HG02884 (cell line): ENCODE measurements at regions not wholly inside any gene's neighbourhood (a gene's known extent, or its start where the extent isn't known, plus 50 kb on each side); places are given as distances from the start of the nearest gene placed in this dataset.

Source experiments
- ATAC-seq: cut with Tn5 transposase; IDR thresholded peaks from one replicate; pipeline ENCODE4 v1.9.1; 2021; ENCODE audit warnings: mild to moderate bottlenecking, moderate library complexity; ENCODE audit not compliant: unreplicated experiment

DNA sequence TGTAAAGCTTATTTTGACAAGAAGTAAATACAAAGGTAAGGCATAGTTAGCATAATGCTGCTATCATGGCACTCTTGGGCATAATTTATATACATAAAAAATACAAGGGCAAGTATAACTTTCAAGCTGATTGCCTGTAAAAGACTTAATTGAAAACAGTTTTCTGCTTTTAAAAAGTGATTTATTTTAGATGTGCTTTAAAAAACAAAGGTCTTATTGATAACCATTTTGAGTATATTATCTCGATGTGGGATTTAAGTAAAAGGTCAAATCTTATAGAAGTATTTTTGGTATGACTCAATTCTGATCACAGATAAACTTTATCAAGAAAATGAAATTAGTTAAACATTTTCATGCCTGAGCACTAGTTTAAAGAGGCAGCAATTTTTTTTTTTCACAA is 175.8 kb downstream of the KCNRG start:
- ATAC-seq: no peak

DNA sequence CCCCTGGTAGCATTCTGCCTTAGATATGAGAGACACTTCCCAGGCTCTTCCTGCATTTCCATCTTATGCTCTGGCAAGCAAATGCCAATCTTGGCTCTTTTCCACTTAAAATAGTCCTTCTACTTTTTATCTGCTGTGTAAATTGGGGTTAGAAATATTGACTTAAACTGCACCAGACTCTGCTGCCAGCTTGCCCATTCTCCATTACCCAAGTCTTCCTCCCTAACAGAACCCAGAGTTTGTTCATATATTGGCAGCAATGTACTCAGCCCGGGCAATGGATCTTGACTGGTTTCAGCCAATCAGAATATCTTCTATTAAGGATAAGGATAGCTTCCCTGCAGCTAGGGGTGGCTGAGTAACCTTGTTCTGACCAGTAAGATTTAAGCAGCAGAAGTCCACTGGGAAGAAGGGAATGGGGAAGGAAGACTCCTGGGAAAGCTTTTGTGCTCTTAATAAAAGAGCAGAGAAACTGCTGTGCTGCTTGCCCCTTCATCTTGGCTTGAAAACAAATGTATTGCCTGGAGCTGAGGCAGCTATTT is 177.1 kb downstream of the KCNRG start:
- no peak for ATAC-seq

DNA sequence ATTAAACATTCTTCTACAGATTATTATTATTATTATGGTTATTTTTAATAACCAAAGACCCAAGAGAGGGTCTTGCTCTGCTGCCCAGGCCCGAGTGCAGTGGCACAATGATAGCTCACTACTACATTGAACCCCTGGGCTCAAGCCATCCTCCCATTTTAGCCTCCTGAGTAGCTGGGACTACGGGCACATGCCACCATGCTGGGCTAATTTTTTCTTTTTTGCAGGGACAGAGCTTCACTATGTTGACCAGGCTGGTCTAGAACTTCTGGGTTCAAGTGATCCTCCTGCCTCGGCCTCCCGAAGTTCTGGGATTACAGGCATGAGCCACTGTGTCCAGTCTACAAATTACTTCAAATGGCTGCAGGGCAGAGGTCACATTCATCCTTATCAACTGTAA is 179.8 kb downstream of the KCNRG start:
- no peak for ATAC-seq

DNA sequence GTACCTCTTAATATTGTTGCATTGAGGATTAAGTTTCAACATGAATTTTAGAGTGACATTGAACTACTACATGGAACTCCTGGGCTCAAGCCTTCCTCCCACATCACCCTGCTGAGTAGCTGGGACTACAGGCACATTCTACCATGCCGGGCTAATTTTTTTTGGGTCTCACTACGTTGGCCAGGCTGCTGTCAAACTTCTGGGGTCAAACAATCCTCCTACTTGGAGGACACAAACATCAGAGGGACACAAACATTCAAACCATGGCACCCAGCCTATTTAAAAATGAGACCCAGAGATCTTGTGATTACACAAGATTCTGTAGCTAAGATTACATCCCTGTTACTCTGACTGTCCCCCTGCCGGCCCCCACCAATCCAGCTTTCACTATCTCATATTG is 180.9 kb downstream of the KCNRG start:
- ATAC-seq: no peak

DNA sequence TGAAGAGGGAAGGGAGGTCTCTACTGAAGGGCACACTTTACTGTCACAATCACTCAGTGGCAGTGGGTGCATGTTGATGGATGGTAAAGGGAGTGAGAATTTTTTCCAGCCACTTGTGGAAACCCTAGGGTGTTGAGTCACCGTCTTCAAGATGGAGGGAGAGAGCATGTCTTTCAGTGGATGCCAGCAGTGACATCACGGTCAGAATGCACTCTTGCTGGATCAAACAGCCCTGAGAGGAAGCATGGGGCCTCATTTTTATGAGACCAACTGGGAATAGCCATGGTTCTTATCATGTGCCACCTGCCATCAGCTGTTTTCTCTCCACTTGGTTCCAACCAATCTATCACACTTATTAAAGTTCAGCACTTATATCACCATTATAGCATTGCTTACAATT is 182.5 kb downstream of the KCNRG start:
- no peak for ATAC-seq

DNA sequence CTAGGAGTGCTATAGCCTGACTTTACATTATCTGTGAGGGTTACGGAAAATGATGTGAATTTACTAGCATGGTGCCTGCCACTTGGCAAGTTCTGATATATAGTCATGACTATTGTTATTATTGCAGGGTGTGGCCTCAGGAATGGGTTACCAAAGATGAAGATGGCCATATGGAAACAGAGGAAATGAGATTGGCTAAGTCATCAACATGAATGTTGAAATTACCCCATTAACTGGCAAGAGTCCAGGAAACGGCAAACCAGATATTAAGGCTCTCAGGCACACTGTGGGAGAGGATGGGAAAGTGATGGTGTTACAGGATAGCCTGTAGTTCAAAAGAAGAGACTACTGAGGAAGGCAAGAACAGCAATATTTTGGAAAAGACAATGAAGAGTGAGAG is 183.3 kb downstream of the KCNRG start:
- ATAC-seq: no peak

DNA sequence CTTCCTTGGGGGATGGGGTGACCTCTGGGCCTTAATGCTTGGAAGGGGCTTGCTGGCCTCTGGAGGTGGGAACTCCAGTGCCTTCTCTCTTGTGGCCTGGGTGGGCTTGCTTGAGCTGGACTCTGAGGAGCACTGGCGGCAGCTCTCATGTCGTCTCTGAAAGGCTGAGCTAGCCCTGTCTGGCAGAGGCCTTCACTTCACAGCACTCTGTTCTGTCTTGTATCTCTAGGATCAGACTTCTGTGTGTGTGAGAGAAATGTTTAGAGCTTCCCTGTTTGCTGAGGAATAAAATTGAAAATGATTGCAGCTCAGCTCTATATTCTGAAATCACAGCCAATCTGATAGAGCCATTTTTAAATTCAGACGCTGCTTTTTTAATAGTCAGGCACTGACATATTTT is 185.3 kb downstream of the KCNRG start:
- ATAC-seq: no peak

DNA sequence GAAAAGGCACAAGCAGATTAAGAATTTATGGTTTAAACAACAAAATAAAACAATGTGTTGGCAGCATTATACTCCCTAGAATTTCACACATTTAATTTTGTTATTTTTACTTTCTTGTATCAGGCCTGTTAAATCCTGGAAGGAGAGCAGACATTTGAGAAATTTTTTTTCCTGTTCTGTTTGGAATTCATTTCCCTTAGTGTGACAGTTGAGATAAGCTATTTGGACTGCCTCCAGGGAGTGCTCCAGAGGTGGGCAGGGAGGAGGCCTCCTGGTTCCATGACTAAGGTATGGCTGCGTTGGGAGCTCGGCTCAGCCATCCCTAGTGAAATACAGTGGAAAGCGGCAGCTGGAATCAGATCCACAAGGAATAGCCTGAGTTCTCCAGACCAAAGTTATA is 185.7 kb downstream of the KCNRG start:
- no peak for ATAC-seq

DNA sequence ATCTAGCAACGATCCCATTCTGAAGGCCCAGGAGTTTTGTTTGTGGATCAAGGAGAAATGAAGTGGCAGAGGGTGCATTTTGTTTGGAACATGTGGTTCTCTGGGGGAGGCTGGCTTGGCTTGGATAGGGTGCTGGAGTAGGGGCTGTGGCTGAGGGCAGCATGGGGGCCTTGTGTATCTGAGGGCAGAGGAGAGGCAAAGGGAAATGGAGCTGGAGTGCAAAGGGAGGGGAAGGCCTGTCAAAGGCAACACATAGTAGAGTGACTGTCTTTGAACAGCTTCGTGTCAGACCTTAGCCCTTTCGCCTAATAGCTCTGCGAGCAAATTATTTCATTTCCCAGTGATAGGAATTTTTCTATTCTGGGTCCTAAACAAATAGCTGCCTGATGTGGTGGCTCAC is 187.2 kb downstream of the KCNRG start:
- ATAC-seq: no peak

DNA sequence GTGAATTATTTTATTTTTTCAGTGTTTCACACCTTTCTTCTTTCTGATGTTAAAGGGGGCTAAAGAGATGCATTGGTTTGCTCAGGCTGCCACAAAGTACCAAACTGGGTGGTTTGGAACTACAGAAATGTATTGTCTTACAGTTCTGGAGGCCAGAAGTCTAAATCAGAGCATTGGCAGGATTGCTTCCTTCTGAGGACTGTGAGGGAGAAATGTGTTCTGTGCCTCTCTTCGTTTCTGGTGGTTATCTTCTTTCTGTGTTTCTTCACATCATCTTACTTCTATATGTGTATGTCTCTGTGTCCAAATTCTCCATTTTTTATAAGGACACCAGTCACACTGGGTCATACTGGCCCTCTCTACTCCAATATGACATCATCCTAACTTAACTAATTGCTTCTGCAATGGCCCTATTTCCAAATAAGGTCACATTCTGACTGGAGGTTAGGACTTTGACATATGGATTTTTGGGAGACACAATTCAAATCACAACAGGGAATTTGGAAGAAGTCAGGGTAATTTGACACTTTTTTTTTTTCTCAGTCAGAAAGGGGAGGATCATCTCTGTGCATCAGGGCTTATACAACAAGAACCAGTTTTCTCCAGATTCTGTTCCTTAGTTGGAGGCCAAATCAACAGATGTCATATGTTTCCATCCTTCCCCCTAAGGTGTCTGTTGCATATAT is 188.2 kb downstream of the KCNRG start:
- no peak for ATAC-seq

DNA sequence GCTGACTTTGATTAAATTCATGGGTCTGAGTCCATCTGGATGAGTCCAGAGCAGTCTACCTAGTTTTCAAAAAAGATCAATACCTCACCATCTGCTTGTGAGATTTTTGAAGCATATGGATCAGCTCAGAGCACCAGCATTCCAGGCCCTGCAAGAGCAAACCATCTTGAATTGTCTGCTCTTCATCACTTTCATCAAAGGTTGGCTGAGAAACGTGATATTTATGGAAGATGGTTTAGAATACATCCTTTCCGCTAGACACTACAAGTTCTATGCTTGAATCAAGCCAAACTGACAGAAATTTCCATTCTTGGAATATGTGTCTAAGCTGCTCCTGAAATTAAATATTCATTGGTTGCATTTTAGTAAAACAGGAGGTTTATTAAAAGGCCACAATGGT is 190.3 kb downstream of the KCNRG start:
- ATAC-seq: no peak

DNA sequence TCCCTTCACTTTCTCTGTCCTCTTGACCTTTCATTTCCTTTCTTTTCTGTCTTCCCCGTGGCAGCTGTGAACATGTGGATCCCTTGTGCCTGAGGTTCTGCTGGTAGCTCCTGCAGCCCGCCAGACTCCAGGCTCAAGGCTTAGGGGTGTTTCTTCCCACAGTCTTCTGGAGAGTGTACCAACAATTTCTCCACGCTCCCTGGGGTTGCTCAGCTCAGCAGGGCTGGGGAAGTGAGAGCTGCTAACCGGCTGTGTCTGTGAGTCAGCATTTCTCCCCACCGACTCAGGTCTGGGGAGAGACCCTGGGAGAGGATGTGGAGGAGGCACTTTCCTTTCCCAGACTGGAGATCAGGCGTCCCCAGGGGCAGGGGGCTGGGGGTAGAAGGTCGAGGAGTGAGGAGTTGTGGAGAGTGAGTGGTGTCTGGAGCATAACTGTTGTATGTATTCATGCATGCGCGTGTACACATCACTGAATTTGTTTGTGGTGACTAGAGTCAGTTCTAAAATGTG is 193.6 kb downstream of the KCNRG start:
- no peak for ATAC-seq

DNA sequence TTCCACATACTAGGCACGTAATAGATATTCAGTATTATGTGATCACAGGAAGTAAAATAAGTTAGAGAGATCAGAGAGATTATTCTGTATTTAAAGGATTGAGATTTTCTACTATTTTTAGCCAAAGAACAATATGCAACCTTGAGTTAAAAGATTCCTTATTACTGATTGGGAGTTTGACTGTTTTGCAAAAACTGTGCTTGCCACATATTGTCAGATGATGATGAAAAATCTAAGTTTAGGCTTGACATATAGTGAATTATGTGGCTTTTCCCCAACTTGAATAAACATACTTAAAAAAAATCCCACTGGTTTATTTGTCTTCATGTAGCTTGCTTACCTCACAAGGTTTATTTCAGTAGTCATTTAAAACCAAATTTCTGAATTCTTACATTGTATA is 194.4 kb downstream of the KCNRG start:
- no peak for ATAC-seq

DNA sequence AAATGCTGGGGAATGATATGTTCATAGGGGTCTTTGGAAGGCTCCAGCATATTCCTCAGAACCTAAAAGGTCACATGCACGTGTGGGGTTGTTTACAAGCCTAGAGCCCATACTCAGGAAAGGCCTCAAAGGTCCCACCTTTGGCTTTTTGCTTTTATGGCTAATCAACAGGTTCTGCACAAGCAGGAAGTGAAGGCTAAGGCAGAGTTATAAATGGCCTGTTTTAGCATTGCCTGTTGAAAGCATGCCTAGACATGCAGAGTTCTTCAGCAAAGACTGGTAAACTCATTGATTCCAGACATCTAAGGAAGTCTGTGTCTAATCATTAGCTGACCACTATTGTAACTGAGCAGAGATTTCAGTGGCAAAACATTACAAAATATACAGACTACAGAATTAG is 198.3 kb downstream of the KCNRG start:
- ATAC-seq: no peak

DNA sequence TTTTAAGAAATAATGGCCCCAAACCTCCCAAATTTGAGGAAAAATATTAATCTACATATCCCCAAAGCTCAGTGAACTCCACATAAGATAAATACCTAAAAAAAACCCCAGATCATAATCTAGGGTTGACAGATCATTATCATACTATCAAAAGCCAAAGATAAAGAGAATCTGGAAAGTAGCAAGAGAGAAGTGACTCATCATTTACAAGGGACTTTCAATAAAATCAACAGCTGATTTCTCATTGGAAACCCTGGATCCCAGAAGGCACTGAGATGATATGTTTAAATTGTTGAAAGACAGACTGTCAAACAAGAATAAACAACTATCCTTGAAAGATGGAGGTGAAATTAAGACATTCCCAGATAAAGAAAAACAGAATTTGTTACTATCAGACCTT is 199.3 kb downstream of the KCNRG start:
- no peak for ATAC-seq

DNA sequence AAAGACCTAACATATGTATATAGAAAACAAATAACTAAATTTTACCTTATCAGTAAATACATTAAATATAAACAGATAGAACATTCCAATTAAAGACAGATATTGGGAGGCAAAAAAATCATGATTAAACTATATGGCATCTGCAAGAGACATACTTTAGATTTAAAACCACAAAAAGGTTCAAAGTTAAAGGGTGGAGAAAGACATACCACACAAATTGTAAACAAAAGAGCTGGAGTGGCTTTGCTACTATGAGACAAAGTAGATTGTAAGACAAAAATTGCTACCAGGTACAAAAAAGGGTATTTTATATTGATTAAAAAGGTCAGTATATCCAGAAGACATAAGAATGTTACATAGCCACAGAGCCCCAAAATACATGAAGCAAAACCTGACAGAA is 200.2 kb downstream of the KCNRG start:
- ATAC-seq: no peak

DNA sequence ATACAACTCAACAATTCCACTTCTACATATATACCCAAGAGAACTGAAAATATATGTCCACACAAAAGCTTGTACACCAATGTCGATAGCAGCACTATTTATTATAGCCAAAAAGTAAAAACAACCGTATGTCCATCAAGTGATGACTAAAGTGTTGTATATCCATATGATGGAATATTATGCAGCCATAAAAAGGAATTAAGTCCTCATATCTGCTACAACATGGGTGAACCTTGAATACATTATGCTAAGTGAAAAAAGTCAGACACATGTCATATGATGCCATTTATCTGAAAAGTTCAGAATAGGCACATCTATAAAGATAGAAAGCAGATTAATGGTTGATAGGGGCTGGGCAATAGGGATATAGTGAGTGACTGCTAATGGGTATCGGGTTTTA is 204.5 kb downstream of the KCNRG start:
- no peak for ATAC-seq

DNA sequence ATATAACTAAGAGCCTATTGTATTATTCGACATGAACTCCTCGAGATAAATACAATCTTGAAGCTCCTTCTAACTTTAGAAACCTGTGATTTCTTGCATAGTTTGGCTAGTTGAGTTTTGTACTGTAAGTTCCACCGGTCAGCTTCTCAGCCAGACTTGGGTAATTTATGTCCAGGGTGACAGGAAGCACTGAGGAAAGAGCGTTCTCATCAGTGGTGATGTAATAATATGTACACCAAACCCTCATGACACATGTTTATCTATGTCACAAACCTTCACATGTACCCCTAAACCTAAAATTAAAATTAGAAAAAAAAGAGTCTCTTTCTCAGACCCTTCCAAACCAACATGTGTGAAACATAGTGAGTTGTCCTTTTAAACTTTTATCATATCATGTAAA is 205.7 kb downstream of the KCNRG start:
- no peak for ATAC-seq

DNA sequence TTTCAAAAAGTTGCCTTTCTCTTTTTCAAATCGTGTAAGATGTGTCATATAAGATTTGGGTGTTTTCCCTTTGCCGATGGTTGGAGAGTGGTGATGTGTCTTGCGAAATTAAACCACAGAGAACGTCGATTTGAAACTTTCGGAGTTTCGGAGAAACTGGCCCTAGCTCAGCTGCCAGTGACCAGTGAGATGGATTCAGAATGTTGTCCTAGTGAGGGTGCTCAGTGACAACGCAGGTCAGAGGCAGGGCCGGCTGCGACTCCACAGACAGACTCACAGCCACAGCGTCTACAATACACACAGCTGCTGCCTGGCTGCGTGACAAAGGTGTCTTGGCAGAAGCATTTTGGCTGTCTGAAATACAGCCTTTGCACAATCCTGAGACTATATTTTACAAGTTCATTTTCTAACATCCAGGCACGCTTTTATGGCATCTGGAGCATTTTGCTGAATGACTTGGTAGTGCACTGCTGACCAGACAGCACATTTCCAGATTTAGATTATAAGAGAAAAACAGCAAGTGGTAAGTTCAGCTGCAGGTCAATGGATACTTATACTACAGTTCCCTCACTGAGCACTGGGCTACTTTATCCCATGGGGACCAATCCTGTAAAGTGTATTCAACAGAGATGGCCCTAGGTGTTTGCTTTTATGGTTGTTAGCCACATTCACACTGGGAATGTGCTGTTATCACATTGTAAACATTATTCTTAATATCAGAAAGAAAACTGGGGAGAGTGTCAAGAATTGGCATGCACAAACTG is 207.5 kb downstream of the KCNRG start:
- no peak for ATAC-seq

DNA sequence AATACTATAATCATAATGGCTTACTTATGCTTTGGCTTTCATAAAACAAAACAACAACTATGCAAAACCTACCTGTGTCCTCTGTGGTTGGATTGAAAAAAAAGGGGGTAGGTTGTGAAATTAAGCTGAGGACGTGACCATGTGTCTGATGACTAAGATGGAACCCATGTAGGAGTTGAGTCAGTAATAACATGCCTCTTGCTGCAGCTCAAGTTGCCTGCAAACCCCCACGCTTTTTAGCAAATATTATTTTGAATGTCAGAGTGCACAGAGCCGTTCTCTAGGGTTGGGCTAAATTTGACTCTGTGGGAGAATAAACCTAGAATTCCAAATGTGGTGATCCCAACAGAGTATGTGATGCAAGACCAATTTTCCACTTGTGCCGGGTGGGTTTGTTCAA is 209.3 kb downstream of the KCNRG start:
- ATAC-seq: peak; percentile 65

DNA sequence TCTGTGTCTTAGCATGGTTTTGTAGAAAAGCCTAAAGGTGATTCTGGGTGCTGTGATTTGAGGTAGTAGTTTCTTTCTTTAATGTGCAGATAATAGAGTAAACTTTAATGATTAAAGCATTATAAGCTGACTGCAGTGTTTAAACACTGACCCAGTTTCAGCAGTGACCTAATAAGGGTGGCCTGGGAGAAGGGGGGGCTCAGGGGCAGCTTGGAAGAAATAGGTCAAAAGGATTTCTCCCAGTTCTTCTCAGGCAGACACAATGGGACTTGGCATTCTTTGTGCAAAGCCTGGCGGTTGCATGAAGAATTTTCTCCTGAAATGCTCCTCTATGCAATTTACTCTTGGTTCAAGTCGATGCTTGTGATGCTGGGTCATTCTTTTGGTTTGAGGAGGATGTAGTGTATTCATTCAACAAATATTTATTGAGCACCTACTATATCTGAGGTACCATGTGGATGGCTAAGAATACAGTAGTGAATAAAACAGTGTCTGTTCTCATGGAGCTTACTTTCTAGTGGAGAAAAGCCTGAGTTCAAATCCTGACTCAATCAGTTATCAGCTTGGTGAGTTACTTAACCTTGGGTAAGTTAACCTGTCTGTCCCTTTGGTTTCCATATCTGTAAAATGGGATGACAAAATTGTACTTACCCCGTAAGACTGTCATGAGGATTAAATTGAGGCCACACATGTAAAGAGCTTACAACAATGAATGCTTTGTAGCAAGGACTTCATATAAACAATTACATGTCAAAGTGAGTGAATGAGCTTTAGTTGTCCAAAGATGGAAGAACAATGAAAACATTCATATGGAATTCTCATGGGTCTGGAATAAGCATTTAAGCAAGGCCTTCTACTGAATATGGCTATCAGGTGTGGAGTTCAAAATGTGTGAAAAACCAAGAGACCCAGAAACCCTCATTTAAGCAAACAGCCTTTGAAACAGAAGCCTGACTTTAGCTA is 210.2 kb downstream of the KCNRG start:
- no peak for ATAC-seq
